Mesenchymal stem cell (in vitro differentiated cells and primary cell): ENCODE measurements at regions not wholly inside any gene's neighbourhood (a gene's known extent, or its start where the extent isn't known, plus 50 kb on each side); places are given as distances from the start of the nearest gene placed in this dataset.

Source experiments
- DNase-seq: peaks from one replicate; pipeline ENCODE4 v3.0.0-alpha.2; 2013
- H2AFZ ChIP-seq: one replicate; pipeline ENCODE4 v1.6.1; 2013; ENCODE audit warnings: low read depth, mild to moderate bottlenecking, control low read depth, inconsistent platforms, low read length, moderate library complexity
- H2AK5ac ChIP-seq: 2 replicates; pipeline ENCODE4 v1.6.1; 2013; ENCODE audit warnings: low read length, moderate library complexity, mild to moderate bottlenecking, inconsistent platforms; ENCODE audit not compliant: severe bottlenecking
- H2BK120ac ChIP-seq: one replicate; pipeline ENCODE4 v1.6.1; 2013; ENCODE audit warnings: low read depth, mild to moderate bottlenecking, inconsistent platforms, low read length, moderate library complexity
- H2BK12ac ChIP-seq, 2 experiments: one replicate each; pipeline ENCODE4 v1.6.1; 2013; ENCODE audit warnings: inconsistent platforms in 2 of 2, low read length in 2 of 2, mild to moderate bottlenecking in 2 of 2, moderate library complexity in 2 of 2, control low read depth in 1 of 2
- H2BK15ac ChIP-seq: one replicate; pipeline ENCODE4 v1.6.1; 2013; ENCODE audit warnings: mild to moderate bottlenecking, low read depth, inconsistent platforms; ENCODE audit not compliant: poor library complexity, severe bottlenecking
- H2BK5ac ChIP-seq: 2 replicates; pipeline ENCODE4 v1.6.1; 2013; ENCODE audit warnings: low read depth, mild to moderate bottlenecking, low read length, control low read depth, inconsistent platforms; ENCODE audit not compliant: poor library complexity, severe bottlenecking
- H3K14ac ChIP-seq, 2 experiments: one replicate each; pipeline ENCODE4 v1.6.1; 2013; ENCODE audit warnings: inconsistent platforms in 2 of 2, low read length in 2 of 2, control low read depth in 1 of 2, mild to moderate bottlenecking in 1 of 2, moderate library complexity in 1 of 2
- H3K18ac ChIP-seq, 2 experiments: one replicate each; pipeline ENCODE4 v1.6.1; 2013; ENCODE audit warnings: inconsistent platforms in 2 of 2, low read length in 2 of 2, control low read depth in 1 of 2, low read depth in 1 of 2, mild to moderate bottlenecking in 1 of 2
- H3K23ac ChIP-seq, 2 experiments: one replicate each; pipeline ENCODE4 v1.6.1; 2013; ENCODE audit warnings: inconsistent platforms in 2 of 2, low read length in 2 of 2, mild to moderate bottlenecking in 2 of 2, moderate library complexity in 2 of 2, control low read depth in 1 of 2
- H3K27ac ChIP-seq: 2 replicates; pipeline ENCODE4 v1.5.1; 2013; ENCODE audit warnings: mild to moderate bottlenecking, moderate library complexity, low read length, control low read depth, inconsistent platforms; ENCODE audit not compliant: poor library complexity, severe bottlenecking
- H3K27me3 ChIP-seq, 2 experiments: 2 replicates each; pipeline versions ENCODE4 v1.6.1 to v1.7.0; 2013; ENCODE audit warnings: low read length in 2 of 2, mild to moderate bottlenecking in 2 of 2, moderate library complexity in 2 of 2, control low read depth in 1 of 2, inconsistent platforms in 1 of 2; ENCODE audit not compliant: control insufficient read depth in 1 of 2, insufficient read depth in 1 of 2
- H3K36me3 ChIP-seq, 2 experiments: 2 replicates each; pipeline versions ENCODE4 v1.6.1 to v1.7.0; 2013; ENCODE audit warnings: low read length in 2 of 2, control low read depth in 1 of 2, inconsistent platforms in 1 of 2, low read depth in 1 of 2, mild to moderate bottlenecking in 1 of 2; ENCODE audit not compliant: insufficient read depth in 2 of 2, control insufficient read depth in 1 of 2
- H3K4ac ChIP-seq, 2 experiments: one replicate each; pipeline ENCODE4 v1.6.1; 2013; ENCODE audit warnings: inconsistent platforms in 2 of 2, low read length in 2 of 2, mild to moderate bottlenecking in 2 of 2, moderate library complexity in 2 of 2, control low read depth in 1 of 2, low read depth in 1 of 2
- H3K4me1 ChIP-seq: 2 replicates; pipeline ENCODE4 v1.6.1; 2013; ENCODE audit warnings: low read depth, low read length, control low read depth; ENCODE audit not compliant: control insufficient read depth, insufficient read depth
- H3K4me2 ChIP-seq: 2 replicates; pipeline ENCODE4 v1.6.1; 2013; ENCODE audit warnings: low read length, mild to moderate bottlenecking, inconsistent platforms; ENCODE audit not compliant: poor library complexity, severe bottlenecking
- H3K4me3 ChIP-seq, 2 experiments: 2 replicates each; pipeline versions ENCODE4 v1.5.1 to v1.7.0; 2013; ENCODE audit warnings: low read length in 2 of 2, mild to moderate bottlenecking in 2 of 2, control low read depth in 1 of 2, low read depth in 1 of 2; ENCODE audit not compliant: insufficient read depth in 1 of 2
- H3K79me1 ChIP-seq: replicated peaks from 2 replicates; pipeline ENCODE4 v1.6.1; 2013; ENCODE audit warnings: mild to moderate bottlenecking, control low read depth, low read length, inconsistent platforms; ENCODE audit not compliant: poor library complexity, severe bottlenecking
- H3K9ac ChIP-seq: 2 replicates; pipeline ENCODE4 v1.7.0; 2013; ENCODE audit warnings: mild to moderate bottlenecking, low read length, moderate library complexity
- H3K9me3 ChIP-seq: 2 replicates; pipeline ENCODE4 v1.7.0; 2013; ENCODE audit warnings: mild to moderate bottlenecking, low read length; ENCODE audit not compliant: control insufficient read depth
- H4K8ac ChIP-seq: one replicate; pipeline ENCODE4 v1.6.1; 2013; ENCODE audit warnings: inconsistent platforms, mild to moderate bottlenecking, low read length, moderate library complexity
- H4K91ac ChIP-seq: one replicate; pipeline ENCODE4 v1.6.1; 2013; ENCODE audit warnings: mild to moderate bottlenecking, low read length, inconsistent platforms
- WGBS: methylation state at CpG from one replicate; pipeline ENCODE4 v1.1.7; 2013; ENCODE audit warnings: mixed read lengths; 5-methylcytosine and 5-hydroxymethylcytosine counted together

DNA sequence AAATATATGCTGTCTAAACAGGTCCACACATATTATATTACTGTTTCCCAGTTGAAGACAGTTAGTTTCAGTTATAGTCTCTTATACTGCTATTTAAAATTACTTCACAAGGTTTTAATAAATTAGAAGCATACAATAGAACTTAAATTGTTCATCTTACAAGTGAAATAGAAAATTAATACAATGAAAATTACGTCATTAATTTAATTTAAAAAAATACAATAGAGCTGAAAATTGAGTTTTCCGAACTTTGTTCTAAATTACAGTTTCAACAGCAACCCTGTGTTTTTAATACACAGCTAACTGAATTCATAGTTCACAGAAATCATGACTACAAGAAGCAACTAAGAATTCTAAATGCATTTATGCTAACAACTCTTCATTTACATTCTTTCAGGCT is 525.7 kb upstream of the FOXG1 start:
- no peak for DNase-seq
- no peak overlapping the region for H2AK5ac ChIP-seq
- H2BK120ac ChIP-seq: no peak overlapping the region
- no peaks in the 10 kb centered on the region for H3K79me1 ChIP-seq
- no peak overlapping the region for H2AFZ ChIP-seq
- H3K14ac ChIP-seq: no peak overlapping the region
- H3K27me3 ChIP-seq: no peaks in the 10 kb centered on the region
- no peak overlapping the region for H2BK15ac ChIP-seq
- H3K18ac ChIP-seq: no peak overlapping the region
- H4K8ac ChIP-seq: no peak overlapping the region
- no peak overlapping the region for H3K4me2 ChIP-seq
- no peak overlapping the region for H3K9ac ChIP-seq
- H3K23ac ChIP-seq: no peak overlapping the region
- WGBS: 65% methylated on average over 2 of the region's 2 CpGs
- no peak overlapping the region for H4K91ac ChIP-seq
- no peaks in the 10 kb centered on the region for H3K36me3 ChIP-seq
- H3K4ac ChIP-seq: no peak overlapping the region
- no peaks in the 10 kb centered on the region for H3K4me1 ChIP-seq
- H2BK5ac ChIP-seq: no peak overlapping the region
- no peak overlapping the region for H3K27ac ChIP-seq
- H2BK12ac ChIP-seq: no peak overlapping the region
- H3K4me3 ChIP-seq: no peak overlapping the region
- peaks cover 5% of the 10 kb centered on the region for H3K9me3 ChIP-seq

GRCh38 chr14:28242895-28243294 is 523.7 kb upstream of the FOXG1 start:
- H3K4me2 ChIP-seq: no peak overlapping the region
- H3K9me3 ChIP-seq: peaks cover 7% of the 10 kb centered on the region
- no peak overlapping the region for H4K8ac ChIP-seq
- no peak overlapping the region for H2BK120ac ChIP-seq
- no peak overlapping the region for H3K4me3 ChIP-seq
- H4K91ac ChIP-seq: no peak overlapping the region
- no peaks in the 10 kb centered on the region for H3K27me3 ChIP-seq
- no peak overlapping the region for H3K27ac ChIP-seq
- DNase-seq: no peak
- no peak overlapping the region for H2AFZ ChIP-seq
- H3K23ac ChIP-seq: no peak overlapping the region
- H3K9ac ChIP-seq: no peak overlapping the region
- H2BK15ac ChIP-seq: no peak overlapping the region
- no peak overlapping the region for H3K18ac ChIP-seq
- no peaks in the 10 kb centered on the region for H3K4me1 ChIP-seq
- WGBS: no CpG with 5 or more reads among the region's 2 CpGs
- H3K14ac ChIP-seq: no peak overlapping the region
- H3K79me1 ChIP-seq: no peaks in the 10 kb centered on the region
- H3K36me3 ChIP-seq: no peaks in the 10 kb centered on the region
- no peak overlapping the region for H2BK12ac ChIP-seq
- no peak overlapping the region for H2BK5ac ChIP-seq
- H3K4ac ChIP-seq: no peak overlapping the region
- no peak overlapping the region for H2AK5ac ChIP-seq

DNA sequence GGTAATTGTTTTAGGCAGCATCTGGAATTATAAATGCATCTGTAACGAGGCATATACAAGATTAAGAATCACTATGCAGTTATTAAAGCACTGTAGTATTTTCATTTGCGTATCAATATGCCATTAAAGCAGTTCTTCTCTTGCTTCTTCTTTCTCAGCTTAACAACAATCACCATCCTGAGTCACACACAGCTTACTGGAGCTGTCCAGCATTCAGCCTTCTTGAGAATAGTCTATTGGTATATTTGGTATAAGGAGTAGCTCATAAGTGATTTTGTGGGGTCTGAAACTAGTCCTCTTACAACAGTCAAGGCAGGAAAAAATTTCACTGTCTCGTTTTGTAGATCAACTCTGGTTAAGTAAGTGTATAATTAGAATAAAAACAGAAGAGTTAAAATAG is 523.0 kb upstream of the FOXG1 start:
- DNase-seq: no peak
- Histone ChIP-seq H4K8ac (no peak overlapping the region), H3K9ac (no peak overlapping the region), H3K27me3 (no peaks in the 10 kb centered on the region), H3K23ac (no peak overlapping the region), H2AFZ (no peak overlapping the region), H3K27ac (no peak overlapping the region), H2BK5ac (no peak overlapping the region), H2BK120ac (no peak overlapping the region), H3K14ac (no peak overlapping the region), H2BK15ac (no peak overlapping the region), H2BK12ac (no peak overlapping the region), H3K4me1 (no peaks in the 10 kb centered on the region), H3K4me3 (no peak overlapping the region), H3K79me1 (no peaks in the 10 kb centered on the region), H3K4ac (no peak overlapping the region), H4K91ac (no peak overlapping the region), H3K9me3 (peaks cover 9% of the 10 kb centered on the region), H3K36me3 (no peaks in the 10 kb centered on the region), H3K18ac (no peak overlapping the region), H3K4me2 (no peak overlapping the region), H2AK5ac (no peak overlapping the region)
- 20% methylated on average over 1 of the region's 3 CpGs for WGBS

DNA sequence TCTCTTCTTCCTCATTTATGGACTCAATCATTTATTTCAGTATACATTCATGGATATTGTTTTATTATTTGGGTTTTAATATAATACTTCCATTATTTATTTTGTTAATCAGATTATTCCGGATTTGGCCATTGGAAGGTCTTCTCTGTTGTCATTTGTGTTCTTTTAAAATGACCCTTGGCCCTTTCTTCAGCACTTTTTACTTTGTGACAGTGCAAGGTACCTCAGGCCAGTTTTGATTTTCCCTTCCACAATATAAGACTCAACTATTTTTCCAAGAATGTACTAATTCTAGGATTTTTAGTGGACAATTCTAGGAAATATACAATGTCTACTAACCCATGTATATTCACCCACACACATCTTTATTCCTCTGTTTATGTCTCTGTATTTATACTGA is 521.4 kb upstream of the FOXG1 start:
- Histone ChIP-seq H3K4me3 (no peak overlapping the region), H3K4me1 (no peaks in the 10 kb centered on the region), H3K27me3 (no peaks in the 10 kb centered on the region), H3K4me2 (no peak overlapping the region), H3K4ac (no peak overlapping the region), H3K23ac (no peak overlapping the region), H2BK5ac (no peak overlapping the region), H3K14ac (no peak overlapping the region), H3K18ac (no peak overlapping the region), H4K91ac (no peak overlapping the region), H3K9me3 (peaks cover 9% of the 10 kb centered on the region), H3K27ac (no peak overlapping the region), H2BK120ac (no peak overlapping the region), H4K8ac (no peak overlapping the region), H2BK15ac (no peak overlapping the region), H3K36me3 (no peaks in the 10 kb centered on the region), H2AK5ac (no peak overlapping the region), H3K79me1 (no peaks in the 10 kb centered on the region), H2AFZ (no peak overlapping the region), H2BK12ac (no peak overlapping the region), H3K9ac (no peak overlapping the region)
- no peak for DNase-seq
- WGBS: no CpG with 5 or more reads among the region's 1 CpG
